HK-2 (cell line): ENCODE measurements at regions not wholly inside any gene's neighbourhood (a gene's known extent, or its start where the extent isn't known, plus 50 kb on each side); places are given as distances from the start of the nearest gene placed in this dataset.
"Not testable (repeated sequence)": the region's sequence is repeated elsewhere in the genome, so short reads cannot be mapped to it uniquely, and the experiment has no call there.

ENCODE experiments used
- DNase-seq: peaks from one replicate; pipeline ENCODE4 v3.0.0-alpha.2; 2018; ENCODE audit not compliant: unreplicated experiment

- DNase-seq, result no peak
Observed at GRCh38 chr10:9381733-9382532, 1327.4 kb downstream of the GATA3 start.

GRCh38 chr10:9382533-9382866 is 1328.0 kb downstream of the GATA3 start:
- no peak for DNase-seq

- DNase-seq, result no peak
Observed at GRCh38 chr10:9390516-9390915, 1336.0 kb downstream of the GATA3 start.

GRCh38 chr10:9399275-9399983 is 1344.9 kb downstream of the GATA3 start:
- DNase-seq, result no peak

- not testable (repeated sequence) for DNase-seq
Observed at GRCh38 chr10:9402067-9402466, 1347.6 kb downstream of the GATA3 start.

- DNase-seq, result not testable (repeated sequence)
Observed at GRCh38 chr10:9402507-9403195, 1348.2 kb downstream of the GATA3 start.

- DNase-seq, result not testable (repeated sequence)
Observed at GRCh38 chr10:9407201-9407600, 1352.7 kb downstream of the GATA3 start.

GRCh38 chr10:9416331-9416730 is 1361.8 kb downstream of the GATA3 start:
- DNase-seq, result no peak

- no peak for DNase-seq
Observed at GRCh38 chr10:9419757-9420156, 1365.3 kb downstream of the GATA3 start.

GRCh38 chr10:9427209-9427608 is 1372.7 kb downstream of the GATA3 start:
- DNase-seq, result no peak

- DNase-seq, result no peak
Observed at GRCh38 chr10:9437131-9437530, 1382.6 kb downstream of the GATA3 start.

GRCh38 chr10:9443758-9444157 is 1389.3 kb downstream of the GATA3 start:
- DNase-seq, result no peak

GRCh38 chr10:9449530-9449929 is 1395.0 kb downstream of the GATA3 start:
- no peak for DNase-seq

- DNase-seq, result no peak
Observed at GRCh38 chr10:9450801-9451200, 1396.3 kb downstream of the GATA3 start.

GRCh38 chr10:9451211-9451773 is 1396.8 kb downstream of the GATA3 start:
- DNase-seq, result no peak

GRCh38 chr10:9452056-9452455 is 1397.6 kb downstream of the GATA3 start:
- DNase-seq, result no peak

- DNase-seq, result not testable (repeated sequence)
Observed at GRCh38 chr10:9453871-9454270, 1399.4 kb downstream of the GATA3 start.

GRCh38 chr10:9469663-9470205 is 1415.2 kb downstream of the GATA3 start:
- no peak for DNase-seq

- no peak for DNase-seq
Observed at GRCh38 chr10:9470581-9470980, 1416.1 kb downstream of the GATA3 start.

- no peak for DNase-seq
Observed at GRCh38 chr10:9501944-9502343, 1447.5 kb downstream of the GATA3 start.

GRCh38 chr10:9504227-9504626 is 1449.7 kb downstream of the GATA3 start:
- DNase-seq, result no peak

- DNase-seq, result no peak
Observed at GRCh38 chr10:9505546-9505945, 1451.1 kb downstream of the GATA3 start.
